Activated gamma-delta T cell treated with Interleukin-2 at 50 U/mL for 16 hours (primary cell): ENCODE measurements at regions not wholly inside any gene's neighbourhood (a gene's known extent, or its start where the extent isn't known, plus 50 kb on each side); places are given as distances from the start of the nearest gene placed in this dataset.

Source experiments
- DNase-seq: peaks from one replicate; pipeline ENCODE4 v3.0.0-alpha.2; 2020

DNA sequence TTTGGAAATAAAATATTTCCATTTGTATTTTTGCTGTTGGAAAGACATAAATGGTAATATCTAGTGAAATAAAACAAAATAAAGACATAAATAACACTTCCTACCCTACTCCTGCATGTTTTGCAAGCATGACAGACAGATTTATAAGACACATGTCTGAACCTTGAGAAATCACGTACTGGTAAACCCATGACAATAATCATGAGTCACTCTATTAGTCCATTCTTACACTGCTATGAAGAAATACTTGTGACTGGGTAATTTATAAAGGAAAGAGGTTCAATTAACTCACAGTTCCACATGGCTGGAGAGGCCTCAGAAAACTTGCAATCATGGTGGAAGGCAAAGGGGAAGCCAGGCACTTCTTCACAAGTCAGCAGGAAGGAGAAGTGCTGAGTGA is 942.2 kb downstream of the REEP3 start:
- no peak for DNase-seq

DNA sequence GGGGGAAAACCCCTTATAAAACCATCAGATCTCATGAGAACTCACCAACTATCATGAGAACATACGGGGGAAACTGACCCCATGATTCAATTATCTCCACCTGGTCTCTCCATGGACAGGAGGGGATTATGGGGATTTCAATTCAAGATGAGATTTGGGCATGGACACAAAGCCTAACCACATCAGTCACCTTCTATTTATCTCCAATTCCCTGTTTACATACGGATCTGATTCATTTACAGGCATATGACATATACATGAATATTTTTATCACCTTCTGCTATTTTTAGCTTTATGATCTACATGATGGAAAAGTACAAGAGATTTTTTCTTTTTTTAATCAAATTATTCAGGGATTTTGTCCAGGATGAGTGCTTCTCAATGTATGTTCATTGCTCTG is 944.5 kb downstream of the REEP3 start:
- DNase-seq = no peak

DNA sequence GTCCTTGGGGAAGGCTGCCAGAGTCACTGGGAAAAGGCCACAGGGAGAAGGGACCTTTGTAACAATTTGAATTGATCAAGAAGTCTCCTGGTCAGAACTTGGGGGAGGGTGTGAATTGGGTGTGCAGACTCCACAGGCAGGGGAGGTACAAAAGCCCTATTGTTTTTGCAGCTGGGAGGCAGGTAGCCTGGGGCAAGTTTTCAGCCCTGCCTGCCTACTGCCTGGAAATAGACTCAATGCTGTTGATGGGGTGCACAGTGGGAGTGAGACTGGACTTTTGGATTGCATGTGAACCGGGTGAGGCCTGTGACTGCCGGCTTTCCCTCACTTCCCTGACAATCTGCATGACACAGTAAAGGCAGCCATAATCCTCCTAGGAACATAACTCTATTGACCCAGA is 947.0 kb downstream of the REEP3 start:
- no peak for DNase-seq

DNA sequence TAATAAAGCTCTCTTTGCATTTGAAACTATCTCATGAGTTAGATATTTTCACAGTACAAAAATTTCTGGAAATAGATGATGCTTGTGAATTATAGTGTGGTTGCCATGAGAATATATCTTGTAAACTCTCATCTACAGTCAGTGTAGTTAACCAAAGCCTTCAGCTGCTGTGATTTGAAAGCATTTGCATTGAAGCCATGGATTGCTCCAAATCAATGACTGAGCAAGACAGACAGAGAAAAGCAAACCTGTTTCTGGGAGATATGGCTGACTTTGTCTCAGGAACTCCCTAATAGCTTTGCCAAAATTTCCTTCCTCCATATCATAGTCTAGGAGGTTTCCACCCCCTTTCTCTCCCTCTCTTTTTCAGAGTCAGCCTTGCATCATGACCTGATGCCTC is 955.3 kb downstream of the REEP3 start:
- no peak for DNase-seq

DNA sequence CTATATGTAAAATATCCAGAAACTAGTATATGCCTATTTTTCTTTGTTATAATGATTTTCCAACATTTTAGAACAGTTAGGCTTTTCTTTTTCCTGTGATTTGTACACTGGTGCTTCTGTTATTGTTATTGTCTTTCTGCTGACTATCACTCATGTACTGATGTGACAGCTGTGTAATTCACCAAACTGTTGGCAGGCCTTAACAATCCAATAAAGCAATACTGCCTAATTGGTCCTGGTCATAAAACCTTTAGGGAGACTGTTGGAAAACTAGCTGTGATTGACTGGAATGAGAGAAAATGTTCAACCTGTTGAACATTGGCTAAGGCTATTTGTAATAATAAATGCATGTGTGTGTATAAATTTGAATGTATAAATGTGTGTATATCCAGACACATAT is 956.6 kb downstream of the REEP3 start:
- DNase-seq = no peak

DNA sequence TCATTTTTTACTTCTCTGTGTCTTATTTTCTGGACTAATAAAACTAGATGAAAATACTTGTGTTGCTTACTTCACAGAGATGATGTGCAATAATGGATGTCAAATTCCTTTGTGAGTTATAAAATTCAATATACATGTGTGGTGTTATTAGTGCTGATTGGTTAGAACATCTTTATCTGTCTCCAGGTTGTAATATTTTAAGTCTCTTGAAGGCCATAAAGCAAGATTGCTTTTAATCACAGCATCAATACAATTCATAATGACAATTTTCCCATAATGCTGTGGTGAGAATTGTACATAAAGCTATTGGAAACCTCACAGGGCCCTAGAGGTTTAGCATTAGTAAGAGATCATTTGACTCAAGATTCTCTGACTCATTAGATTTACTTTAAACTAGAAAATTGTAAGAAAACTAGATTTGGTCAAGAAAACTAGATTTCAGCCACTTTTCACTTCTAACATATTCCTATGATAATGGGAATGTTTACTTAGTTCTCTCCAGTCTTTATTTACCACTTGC is 963.7 kb downstream of the REEP3 start:
- DNase-seq = no peak

DNA sequence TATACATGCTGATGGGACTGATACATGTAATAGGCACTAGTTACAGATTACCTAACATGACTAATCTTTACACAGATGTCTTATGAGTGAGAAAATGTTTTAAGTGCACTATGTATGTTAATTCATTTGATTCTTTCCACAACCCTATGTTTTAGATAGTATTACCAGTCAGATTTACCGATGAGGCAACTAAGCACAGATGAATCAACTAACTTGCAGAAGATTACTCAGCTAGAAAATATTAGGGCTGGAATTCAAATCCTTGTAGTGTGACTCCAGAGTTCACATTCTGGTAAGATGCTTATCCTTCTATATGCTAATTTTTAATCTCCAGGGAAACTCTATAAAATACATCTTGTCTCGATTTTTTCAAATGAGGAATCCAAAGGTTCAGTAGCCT is 964.9 kb downstream of the REEP3 start:
- no peak for DNase-seq

DNA sequence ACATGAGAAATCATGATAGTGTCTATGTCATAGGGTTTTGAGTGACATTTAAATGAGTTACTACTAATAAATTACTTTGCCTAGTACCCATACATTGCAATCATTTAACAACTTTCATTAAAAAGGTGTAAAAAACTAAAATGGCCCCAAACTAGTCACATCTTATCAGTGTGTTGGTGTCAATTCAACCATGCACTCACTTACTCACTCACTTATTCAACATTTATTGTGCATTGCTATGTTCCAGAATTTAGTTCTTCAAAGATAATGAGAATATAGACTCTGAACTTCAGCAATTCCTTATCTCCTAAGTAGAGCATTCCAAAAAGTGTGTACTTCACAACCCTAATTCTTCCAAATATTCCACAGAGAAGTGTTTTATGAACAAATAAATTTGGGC is 965.7 kb downstream of the REEP3 start:
- DNase-seq = no peak

DNA sequence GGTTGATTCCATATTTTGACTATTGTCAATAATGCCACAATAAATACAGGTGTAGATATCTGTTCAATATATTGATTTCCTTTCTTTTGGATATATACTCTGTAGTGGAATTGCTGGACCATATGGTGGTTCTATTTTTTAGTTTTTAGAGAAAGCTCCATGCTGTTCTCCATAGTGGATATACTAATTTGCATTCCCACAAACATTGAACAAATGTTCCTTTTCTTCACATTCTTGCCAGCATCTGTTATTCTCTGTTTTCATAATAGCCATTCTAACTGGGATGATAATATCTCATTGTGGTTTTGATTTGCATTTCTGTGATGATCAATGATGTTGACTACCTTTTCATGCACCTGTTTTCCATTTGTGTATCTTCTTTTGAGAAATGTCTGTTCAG is 973.7 kb downstream of the REEP3 start:
- no peak for DNase-seq

DNA sequence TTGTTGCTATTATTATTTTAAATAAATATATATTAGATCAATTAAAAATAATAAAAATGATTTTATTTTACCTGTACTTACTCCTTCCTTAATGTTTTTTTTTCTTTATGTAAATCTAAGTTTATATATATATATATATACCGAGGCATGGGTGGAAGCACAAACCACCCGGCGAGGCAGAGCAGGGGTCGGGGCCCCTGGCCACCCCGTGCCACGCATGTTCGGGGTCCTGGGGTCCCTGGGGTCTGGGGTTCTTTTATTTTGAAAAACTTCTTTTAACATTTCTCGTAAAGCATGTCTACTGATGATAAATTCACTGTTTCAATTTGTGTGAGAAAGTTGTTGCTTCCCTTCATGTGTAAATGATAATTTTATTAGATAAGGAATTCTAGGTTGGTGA is 976.1 kb downstream of the REEP3 start:
- no peak for DNase-seq

DNA sequence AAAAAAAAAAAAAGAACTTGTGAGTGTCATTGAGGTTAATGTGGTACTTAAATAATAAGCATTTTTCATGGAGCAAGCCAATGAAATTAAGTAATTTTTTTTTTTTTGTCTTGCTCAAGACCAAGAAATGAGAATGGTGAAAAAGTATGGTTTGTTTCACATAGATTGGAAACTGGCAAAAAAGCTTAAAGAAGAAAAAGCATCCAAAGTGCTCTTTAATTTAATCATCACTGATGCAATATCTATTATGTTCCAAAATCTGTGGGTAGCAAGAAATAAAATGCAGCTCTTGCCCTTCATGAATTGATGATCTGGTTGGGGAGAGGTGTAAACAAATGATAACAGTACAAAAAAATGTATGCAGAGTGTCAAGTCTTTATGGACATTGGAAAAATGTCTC is 980.6 kb downstream of the REEP3 start:
- no peak for DNase-seq

DNA sequence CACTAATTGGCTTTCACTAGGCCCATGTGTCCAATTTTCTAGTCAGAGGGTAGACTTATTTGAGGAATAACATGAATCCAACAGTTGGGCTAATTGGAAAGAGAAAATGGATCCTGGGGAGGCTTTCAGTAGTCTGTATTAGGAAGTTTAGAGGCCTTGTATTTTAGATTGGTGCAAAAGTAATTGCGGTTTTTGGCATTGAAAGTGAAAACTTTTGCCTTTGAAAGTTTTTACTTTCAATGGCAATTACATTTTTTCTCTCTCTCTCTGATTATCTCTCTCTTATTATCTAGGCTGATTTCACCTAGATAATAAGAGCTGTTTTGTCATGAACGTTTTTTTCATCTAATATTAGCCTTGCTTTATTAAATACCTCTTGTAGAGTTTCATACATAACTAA is 981.7 kb downstream of the REEP3 start:
- DNase-seq = no peak

DNA sequence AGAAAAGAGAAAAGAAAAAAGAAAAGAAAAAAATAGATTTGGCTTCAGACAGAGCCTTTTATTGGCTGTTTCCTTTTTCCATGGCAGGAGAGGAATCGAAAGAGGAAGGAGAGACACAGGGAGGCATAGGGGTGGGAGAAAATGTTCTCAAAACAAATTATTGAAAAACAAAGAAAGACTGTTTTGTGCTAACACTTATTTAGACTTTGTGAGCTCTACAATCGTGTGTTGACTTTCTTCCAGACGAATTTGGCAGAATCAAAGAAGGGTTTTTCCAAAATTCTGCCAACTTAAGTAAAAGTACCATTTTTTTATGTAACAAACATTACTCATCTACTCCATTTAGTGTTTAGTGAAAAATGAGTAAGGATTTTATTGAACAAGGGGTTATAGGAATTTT is 982.2 kb downstream of the REEP3 start:
- no peak for DNase-seq

DNA sequence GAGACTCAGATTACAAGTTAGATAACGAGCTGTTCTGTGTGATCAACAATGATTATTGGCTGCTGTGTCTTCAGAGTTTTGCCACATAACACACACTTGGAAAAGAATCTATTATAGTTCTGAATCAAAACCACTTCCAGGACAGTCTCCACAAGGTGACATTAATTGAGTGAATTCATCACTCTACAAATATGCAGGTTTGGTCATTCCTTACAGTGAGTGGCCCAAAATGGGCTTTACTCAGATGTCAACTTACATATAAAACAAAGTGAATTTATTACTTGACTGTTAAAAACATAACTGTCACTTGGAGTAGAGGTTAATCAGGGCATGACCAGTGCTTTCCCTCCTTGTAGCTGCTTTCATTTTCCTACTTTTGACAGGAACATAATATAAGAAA is 984.3 kb downstream of the REEP3 start:
- DNase-seq = no peak

DNA sequence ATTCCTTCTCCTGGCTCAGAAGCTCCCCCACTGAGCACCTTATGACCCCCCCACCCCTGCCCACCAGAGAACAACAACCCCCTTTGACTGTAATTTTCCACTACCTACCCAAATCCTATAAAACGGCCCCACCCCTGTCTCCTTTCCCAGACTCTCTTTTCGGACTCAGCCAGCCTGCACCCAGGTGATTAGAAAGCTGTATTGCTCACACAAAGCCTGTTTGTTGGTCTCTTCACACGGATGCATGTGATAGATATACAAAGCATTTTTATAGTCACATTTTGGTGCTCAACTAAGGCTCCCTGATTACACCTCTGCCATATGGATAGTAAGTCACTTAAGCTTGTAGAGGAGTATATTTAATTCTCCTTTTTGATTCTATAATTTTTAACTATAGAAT is 985.8 kb downstream of the REEP3 start:
- no peak for DNase-seq

DNA sequence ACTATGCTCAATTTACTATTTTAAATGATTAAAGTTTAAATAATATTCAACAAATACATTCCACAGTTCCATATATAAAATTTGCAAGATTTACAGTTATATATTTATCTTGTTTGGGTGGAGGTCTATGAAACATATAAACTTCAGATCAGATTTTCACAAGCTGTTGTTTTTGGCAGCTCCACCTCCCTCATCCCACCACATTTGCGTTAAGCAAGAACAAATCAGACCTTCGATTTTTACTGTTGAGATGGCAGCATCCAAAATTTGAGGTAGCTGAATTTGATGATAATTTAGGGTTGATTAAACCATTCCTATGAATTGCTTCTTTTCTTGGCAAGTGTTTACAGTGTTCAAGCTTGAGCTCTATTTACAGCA is 986.4 kb downstream of the REEP3 start:
- DNase-seq = no peak

DNA sequence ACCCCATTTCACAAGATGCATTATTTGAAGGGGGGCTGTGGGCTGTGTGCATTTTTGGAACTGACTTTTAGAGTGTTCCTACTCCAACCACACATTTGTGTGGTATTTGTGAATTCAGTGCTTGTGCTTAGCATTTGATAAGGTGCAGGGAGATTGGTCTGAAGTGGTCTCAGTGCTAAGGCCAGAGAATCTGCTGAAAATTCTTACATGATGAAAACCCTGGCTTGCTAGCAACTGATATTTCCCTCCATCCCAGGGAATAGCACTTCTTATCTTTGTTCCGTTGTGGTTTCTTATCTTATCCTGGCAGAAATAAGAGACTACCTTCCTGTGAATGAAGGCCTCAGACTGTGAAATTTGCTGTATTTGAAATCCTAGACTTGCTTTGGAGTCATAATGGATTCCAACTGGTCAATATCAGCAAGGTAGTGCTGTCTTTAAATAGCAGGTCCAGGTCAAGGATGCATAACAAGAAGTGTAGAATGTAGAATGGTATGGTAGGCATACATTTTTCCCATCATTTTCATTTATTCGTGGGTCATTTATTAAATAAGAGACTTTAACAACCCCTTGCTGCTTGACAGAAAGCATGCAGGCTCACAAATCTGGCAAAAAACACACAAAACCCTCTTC is 986.9 kb downstream of the REEP3 start:
- no peak for DNase-seq

DNA sequence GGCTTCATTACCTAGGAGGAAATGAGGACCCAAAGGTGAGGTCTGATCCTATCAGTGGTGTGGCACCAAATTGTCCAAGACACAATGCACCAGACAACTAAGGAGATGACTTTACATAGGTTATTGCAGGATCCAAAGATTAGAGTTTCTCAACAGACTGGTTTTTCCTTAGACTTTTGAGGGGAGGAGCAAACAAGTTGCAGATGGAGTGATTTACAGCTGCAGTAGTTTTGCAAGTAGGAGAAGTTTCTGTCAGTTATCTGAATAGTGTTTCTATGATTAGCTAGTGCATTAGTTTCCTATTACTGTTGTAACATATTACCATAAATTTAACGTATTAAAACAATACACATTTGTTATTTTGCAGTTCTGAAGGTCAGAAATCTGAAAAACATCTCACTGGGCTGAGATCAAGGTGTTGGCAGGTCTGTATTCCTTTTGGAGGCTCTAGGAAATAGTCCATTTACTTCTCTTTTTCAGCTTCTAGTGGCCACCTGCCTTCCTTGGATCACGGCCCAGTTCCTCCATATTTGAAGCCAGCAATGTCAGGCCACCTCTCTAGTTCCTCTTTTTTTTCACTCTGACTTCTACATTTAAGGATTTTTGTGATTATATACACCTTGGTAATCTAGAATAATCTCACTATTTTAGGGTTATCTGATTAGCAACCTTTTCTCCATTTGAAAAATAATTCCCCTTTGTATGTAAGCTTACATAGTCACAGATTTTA is 994.9 kb downstream of the REEP3 start:
- no peak for DNase-seq

DNA sequence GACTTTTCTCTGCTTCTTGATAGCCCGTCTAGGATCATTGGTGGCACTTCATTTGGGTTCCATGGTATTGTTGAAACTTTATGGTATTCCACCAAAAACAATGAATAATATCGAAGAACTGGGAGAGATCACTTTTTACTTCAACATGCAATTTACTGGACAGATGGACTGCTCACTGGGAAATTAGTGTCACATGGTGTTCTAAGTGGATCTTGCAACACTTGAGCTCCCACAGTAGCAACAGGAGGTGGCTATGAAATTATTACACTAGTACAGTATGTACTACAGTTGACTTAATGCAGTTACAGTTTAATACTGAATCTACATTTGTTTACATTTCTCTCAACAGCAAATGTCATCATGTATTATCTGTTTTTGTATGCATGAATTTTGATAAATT is 997.3 kb downstream of the REEP3 start:
- DNase-seq = no peak

DNA sequence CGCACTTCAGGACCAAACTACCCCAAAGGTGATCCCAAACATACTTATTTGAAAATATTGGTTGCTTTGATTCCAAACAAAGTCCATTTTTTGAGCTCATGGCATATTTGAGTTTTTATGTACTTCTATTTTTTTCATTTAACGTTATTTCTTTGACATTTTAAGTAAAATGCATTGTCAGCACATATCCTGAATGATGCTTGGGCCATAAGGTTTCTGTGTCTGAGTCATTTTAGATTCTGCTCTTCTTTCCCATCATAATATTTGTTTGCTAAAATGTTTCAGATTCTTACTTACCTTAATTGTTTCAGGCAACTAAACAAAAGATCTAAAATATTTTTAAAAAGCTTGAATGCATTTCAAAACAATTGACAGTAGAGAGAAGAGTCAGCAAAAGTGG is 998.2 kb downstream of the REEP3 start:
- no peak for DNase-seq

DNA sequence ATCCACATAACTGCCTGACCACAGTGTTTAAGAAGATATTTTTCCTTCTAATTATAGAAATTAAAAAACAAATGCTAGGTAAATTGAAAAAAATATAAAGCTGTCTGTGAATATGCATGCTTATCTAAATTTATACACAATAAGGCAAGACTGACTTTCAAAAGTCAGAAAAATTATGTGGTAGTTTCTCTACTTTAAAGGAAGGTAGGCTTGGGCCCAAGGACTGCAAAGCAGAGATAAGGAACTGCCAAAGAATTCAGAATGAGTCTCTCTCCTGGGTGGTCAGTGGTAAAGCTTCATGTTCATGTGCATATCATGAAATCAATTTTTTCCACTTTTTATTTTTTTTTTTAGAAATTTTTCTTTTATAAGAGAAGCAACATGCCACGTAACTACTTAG is 998.6 kb downstream of the REEP3 start:
- no peak for DNase-seq

DNA sequence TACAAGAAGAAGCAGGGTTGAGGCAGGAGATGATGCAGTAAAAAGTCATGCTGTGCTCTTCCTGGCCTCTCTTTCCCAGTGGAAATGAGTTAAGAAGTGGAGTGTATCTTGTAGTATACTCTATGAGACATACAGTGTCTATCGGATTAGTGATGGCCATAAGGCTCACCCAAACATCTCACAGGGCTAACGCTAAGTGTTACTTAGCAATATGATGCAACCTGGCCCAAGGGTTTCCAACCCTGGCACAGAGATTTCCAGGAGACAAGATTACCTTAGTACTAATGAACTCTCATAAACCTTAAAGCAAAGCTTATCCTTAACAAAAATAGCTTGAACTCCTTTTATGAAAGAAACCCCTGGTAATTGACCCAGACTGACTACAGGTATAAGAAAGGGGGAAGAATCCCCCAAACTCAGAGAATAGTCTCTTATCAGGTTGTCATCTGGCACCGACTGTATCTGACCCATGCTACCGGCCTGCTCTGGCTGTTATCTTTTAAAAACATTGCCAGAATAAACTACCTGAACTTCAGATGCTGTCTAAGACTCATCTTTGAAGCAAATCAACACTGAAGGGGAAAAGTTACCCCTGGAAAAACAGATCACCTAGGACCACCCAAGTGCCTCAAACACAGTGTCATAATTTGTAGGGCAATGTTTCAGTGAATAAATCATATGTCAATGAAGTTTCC is 1002.0 kb downstream of the REEP3 start:
- DNase-seq = no peak

DNA sequence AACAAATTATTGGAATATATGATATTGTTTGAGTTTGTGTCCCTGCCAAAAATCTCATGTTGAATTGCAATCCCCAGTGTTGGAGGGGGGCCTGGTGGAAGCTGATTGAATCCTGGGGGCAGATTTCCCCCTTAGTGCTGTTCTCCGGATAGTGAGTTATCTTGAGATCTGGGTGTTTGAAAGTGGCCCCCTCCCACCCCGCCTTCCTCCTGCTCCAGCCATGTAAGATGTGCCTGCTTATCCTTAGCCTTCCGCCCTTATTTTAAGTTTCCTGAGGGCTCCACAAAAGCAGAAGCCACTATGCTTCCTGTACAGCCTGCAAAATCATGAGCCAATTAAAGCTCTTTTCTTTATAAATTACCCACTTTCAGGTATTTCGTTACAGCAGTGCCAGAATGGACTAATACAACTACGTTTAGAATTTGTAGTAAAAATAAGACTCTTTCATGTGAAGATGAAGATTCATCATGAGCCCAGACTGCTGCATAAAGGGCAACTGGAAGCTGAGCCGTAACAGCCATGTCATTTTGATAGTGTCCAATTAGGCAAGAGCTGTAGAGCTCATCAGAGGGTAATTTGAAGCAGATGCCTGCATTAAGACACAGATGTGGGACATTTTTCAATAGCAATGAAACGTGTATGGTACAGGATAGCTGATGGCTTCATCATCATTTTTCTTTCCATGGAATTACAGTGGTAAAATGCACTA is 1007.2 kb downstream of the REEP3 start:
- no peak for DNase-seq

DNA sequence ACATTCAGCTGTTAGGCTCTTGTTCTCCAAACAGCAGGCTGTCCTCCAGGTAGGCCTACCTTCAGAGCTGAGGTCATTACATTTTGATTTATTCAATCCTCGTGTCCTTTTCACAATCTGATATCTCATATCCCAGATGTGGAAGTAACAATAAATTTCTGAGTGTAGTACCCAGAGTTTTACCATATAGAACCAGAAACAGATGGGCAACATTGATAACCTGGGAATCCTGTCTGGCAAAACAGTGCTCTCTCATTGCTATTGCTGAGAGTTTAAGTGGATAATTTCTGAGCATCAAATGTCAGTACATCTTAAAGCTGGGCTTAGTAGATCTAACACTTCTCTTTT is 1007.8 kb downstream of the REEP3 start:
- no peak for DNase-seq
